HG03095 (cell line): ENCODE measurements at regions not wholly inside any gene's neighbourhood (a gene's known extent, or its start where the extent isn't known, plus 50 kb on each side); places are given as distances from the start of the nearest gene placed in this dataset.

Experiments
- ATAC-seq: cut with Tn5 transposase; IDR thresholded peaks from one replicate; pipeline ENCODE4 v1.9.1; 2021; ENCODE audit warnings: moderate library complexity; ENCODE audit not compliant: unreplicated experiment

DNA sequence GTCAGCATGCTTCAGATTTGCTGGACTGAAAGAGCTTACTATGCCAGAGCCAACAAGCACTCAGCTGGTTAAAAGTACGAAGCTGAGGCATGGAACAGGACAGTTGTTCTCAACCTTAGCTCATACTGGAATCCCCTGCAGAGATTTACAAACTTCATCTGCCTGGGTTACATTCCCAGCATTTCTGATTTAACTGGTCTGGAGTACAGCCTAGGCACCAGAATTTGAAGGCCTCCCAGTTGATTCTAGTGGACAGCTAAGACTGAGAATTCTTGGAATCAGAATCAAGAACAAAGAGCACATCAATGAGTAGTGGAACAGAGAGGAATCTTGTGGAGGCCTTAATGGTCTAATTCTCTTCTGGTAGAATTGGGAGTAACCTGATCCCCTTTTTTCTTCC lies 298.2 kb upstream of the NXPH2 start:
- no peak for ATAC-seq

DNA sequence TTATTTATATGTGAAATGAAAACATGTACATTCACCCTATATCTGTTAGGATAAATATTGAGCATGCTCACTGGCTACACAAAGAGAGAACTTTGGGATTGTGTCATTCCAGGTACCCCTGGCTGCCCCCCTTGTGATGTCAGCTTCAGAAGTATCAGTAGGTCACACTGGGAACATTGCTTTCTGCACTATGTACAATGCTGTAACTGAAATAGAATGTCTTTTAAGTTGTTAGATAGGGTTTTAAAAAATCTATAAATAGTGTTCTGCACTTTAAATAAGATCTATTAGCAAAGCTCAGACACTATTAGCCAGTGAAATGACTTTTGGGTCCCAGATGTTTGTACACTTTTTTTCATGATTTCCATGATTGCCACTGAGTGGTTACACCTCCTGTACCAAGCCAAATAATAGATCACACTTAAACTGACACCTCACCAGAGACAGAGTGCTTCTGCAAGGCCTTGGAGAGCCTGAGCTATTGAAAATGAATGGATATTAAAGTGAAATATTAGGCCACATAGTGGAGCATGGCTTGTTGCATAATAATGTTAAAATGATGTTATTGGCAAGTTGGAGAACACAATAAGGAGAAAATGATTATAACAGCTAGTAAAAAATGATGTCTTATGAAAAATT lies 297.0 kb upstream of the NXPH2 start:
- no peak for ATAC-seq

DNA sequence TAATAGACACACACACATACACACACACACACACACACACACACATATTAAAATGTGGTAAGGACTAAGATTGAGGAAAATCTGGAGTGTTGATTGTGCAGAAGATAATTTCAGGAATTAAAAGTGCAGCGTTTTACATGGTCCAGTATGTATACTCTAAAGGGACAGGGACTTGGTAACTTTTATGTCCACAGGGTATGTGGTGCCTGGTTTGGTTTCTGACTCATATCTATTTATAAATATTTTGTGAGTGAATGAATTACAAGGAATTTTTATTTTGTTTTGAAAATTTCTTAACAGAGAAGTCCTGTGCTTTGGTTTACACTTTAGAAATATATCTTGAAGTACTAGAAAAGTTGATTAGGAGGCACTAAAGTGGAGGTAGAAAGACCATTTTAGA lies 287.7 kb upstream of the NXPH2 start:
- no peak for ATAC-seq

DNA sequence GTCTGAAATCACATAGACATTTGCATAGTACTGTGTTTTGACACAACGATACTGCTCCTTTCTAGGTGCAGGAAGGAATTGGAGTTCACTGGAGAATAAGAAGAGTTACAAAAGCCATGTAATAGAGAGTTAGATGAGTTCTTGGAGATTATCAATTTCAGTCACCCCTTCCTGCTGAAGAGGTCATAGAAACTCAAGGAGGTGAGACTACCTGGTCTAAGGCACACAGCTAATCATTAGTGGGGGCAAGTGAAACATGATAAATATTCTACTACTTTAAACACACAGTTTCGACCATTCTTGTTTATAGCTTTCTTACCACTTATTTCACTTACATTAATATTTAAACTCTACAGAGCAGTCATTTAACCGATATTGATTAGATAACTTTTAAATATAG lies 286.9 kb upstream of the NXPH2 start:
- ATAC-seq = no peak

DNA sequence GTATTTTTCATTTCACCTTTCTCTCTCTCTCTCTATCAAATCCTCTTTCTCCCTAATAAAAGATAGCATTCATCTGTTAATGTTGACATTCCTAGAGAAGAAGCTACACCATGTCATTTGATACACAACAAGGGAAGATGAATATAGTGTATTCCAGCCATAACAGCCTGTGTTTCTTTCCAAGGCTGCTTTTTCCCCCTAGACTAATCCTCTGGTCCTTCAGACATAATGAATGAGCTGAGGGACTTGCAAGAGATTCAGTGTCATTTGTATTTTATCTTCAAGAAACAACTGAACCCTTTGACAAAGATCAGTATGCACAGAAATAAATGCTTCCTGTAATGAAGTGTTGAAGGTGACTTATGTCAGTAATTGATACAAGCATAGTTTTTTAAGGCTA lies 284.0 kb upstream of the NXPH2 start:
- no peak for ATAC-seq

DNA sequence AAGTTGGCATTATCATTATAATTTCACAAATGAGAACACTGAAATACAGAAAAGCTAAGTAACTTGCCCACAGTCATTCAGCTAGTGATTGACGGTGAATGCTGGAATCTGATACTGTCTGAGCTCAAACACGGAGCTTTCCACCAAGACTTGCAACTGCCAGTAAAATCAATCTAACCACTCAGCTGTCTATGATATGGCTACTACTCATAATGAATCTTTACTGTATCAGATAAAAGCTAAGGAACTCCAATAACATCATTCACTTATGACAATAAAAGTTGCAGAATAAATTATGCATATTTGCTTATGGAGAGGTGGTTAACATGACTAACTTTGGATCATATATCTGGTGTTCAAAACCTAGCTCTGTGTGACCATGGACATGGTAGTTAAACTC lies 279.4 kb upstream of the NXPH2 start:
- no peak for ATAC-seq

DNA sequence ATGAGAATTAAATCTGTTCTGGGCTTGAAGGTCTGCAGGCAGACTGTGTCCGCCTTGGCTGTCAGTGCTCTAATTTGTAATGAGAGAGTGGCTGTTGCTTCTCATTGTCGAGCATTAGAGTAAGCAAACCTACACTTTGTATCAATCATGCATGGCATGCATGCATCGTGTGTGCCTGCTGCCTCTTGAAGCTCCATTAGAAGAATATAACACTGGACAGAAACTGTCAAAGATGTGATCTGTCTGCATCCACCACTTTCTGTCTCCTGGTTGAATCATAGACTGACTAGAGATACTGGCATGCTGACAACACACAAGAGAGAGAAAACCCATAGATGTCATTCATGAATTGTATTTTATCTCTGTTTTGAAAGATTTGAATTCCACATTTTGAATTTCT lies 275.0 kb upstream of the NXPH2 start:
- ATAC-seq = no peak

DNA sequence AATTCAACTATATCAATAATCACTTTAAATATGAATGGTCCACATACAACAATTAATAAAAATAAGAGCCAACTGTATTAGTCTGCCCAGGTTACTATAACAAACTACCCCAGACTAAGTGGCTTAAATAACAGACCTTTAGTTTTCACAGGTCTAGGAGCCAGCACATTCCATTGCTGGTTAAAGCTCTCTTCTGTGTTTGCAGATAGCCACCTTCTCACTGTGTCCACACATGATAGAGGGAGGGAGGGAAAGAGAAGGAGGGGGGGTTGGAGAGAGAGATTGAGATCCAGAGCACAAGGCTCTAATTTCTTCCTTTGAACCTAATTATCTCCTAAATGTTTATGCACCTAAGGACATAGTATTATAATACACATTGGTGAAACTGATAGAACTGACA lies 267.8 kb upstream of the NXPH2 start:
- no peak for ATAC-seq

DNA sequence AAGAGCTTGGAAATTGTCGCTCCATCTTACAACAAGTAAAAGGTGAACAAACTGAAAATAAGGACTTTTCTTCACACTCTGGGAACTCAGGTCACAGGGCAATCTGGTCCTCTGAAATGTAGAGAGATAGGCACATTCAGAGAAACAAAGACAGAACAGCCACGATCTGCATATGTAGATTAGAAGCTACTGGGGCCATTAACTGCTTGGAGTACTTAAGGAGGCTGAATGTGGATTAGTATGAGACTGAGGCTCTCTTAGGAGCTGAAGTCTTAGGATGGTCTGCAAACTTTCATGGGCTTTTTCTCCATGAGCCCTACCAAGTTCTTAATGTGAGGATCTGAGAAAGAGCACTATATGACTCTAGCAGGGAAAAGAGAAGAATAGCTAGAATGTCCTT lies 265.3 kb upstream of the NXPH2 start:
- no peak for ATAC-seq

DNA sequence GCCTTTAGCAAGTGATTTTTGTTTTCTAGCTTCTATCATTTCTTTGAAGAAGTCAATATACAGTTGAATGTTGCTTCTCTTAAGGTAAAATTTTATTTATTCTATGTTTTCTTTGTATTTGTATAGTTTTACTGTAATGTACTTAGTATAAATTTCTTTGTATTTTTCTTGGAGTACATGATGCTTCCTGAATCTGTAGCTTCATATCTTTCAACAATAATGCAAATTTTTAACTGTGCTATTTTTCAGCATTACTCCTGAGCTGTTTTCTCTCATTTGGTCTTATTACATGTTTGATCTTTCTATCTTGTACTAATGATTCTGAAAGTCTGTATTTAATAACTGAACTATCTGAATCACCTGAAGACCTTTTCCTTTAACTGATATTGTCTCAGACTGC lies 253.9 kb upstream of the NXPH2 start:
- no peak for ATAC-seq

DNA sequence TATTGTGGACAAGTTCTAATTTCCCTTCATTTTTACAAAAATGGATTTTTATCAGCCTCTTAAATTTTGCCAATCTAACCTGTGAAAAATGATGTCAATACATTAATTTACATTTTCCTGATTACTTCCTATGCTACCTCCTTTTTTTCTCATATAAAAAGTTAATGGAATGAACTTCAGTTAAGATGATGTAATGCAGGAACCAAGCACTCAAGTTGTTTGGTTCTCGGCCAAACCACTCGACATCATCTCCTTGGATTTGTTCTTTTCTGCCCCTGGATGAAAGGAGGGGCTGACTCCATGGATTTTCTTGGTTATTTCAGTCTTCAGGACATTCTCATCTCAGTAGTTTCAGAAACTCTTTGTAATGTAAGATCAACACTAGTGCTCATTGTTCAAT lies 253.1 kb upstream of the NXPH2 start:
- no peak for ATAC-seq

DNA sequence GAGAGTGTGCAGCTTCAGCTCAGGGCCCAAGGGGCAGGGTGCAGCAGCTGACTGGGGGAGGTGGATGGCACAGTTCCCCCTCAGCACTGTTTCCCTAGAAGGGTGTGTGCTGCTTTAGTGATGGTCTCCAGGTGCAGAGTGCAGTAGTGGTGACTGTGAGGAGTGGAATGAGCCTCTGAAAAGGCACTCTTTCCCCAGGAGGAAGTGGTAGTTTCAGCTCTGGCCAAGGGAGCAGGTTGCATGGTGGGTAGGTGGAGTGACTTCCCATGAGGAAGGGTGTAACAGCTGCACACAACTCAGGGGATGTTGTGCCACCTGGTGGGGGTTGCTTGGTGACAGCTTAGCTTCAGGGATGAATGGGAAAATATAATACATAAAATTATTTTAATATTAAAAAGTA lies 251.5 kb upstream of the NXPH2 start:
- peak; percentile 45 for ATAC-seq

DNA sequence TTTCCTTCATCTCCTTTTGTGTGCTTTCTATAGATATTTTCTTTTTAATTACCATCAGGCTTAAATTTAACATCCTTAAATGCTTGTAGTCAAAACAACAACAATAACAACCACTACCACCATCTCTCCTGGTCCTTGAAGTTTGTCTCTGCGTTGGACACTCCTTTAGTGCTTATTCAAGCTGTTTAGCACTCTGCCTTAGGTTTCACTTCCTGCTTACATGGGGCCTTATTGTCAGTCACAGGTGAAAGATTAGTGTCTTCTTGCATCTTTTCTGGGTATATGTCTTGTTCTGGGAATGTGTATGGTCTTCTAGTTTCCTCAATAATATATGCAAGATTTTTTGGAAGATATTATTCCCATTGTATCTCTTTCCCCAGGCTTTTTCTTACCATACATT lies 240.1 kb upstream of the NXPH2 start:
- ATAC-seq = no peak

DNA sequence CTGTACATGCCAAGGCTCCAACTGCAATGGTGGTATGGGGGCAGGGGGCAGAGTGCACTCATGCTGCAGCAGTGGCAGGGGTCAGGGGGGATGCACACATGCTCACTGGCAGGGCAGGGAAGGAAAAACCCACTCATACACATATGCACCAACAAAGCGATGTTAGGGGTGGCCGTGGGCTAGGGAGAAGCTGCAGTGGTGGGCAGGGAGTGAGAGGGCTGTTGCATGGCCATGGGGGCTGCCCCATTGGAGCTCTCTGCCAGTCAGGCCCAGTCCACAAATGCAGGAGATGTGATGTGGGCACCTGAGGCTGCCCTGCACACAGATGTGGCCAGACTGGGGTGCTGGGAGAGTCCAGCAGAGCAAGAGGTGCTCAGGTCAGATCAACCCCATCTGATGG lies 238.1 kb upstream of the NXPH2 start:
- no peak for ATAC-seq

DNA sequence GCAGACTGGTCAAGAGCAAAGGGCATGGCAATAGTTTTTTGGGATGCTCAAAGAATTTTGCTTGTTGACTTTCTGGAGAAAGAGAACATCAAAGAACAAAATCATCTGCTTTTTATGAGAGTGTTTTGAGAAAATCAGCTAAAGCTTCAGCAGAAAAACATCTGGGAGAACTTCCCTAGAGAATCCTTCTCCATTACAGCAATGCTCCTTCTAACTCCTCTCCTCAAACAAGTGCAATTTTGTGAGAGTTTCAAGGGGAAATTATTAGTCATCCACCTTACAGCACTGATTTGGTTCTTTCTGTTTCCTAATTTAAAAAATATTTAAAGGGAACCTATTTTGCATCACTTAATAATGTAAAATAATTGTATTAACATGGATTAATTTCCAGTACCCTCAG lies 226.9 kb upstream of the NXPH2 start:
- no peak for ATAC-seq

DNA sequence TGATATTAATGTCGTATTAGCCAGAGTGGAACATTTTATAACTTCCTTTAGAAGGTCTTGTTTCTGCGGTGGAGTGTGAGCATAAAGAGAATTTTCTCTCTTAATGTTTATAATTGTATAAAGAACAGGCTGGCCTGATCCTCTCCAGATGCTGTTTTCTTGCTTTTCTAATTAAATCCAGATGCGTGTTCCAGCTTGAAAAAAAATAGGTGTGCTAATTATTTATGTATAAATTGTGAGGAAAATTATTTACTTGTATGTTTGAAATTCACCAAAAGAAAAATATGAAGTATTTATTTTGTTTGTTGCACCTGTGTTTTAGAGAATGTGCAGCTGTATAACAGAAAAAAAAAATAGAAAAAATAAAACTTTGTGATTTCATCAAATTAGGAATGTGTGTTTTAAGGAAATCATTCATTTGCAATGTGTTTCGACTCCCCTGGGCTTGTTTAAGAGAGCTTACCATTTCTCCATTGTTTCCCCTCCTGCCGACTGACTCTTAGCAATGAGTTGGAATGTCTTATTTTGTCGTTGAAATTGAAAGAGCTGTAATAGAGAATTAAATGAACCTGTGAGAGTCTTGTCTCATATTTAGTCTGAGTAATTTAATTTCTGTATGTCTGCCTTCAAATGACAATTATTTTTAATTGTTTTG lies 220.1 kb upstream of the NXPH2 start:
- no peak for ATAC-seq

DNA sequence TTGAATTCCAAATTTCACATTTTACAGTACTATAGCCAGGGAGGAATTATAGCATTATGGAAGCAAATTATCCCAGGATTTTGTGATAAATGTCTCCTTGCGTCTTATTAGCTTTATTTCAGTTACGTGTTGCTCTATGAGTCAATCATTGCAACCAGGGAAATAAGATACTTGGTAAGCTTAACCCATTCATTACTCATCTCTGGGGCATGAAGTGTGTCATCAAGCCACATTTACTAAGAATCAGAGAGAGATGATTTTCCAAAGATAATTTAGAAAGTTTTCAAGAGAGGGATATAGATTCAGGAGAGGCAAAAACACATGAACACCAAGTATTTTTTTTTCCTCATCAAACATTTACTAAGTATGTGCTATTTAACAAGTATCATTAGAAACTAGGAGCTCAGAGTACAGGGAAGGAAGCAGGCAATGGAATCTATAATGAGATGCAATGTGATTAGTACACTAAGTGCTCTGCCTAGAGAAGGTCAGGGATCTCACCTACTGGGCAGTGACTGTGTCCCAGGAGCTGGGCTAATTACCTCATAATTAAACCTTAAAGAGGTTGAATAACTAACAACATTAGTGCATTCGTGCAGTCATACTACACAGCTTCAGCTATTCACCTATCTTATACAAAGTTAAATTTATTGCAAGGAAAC lies 217.8 kb upstream of the NXPH2 start:
- ATAC-seq = no peak

DNA sequence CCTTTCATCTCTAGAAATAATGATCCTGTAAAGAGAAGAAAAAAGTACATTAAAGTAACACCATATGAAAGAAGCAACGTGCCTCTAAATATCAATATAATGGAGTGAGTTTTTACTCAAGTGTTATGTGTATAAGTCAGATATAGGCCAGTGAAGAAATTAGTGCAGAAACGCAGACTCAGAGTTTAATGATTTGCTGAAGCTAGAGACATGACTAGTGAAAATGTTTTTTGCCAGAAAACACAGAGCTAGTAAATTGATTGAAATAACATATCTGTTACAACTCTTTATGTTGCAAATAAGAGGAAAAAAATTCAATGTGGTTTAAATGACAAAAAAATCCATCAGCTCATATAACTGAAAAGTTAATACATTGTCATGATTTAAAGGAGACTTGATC lies 217.2 kb upstream of the NXPH2 start:
- no peak for ATAC-seq

DNA sequence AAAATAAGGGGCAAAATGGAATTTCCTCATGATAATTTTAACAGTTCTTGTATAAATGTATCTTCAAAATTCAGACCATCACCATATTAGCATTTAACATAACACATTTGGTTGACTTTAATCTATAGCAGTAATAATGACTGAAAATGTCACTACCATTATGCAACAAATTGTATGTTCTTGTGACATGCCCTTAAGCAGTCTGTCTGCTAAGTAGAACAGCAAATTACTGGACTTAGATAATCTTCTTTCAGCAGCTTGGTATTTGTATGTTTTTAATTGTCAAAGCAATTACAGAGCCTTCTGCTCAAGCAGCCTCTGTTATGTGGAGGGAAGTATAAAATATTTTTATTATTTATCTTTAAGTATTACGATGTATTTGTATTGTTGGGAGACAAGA lies 214.3 kb upstream of the NXPH2 start:
- ATAC-seq = no peak

DNA sequence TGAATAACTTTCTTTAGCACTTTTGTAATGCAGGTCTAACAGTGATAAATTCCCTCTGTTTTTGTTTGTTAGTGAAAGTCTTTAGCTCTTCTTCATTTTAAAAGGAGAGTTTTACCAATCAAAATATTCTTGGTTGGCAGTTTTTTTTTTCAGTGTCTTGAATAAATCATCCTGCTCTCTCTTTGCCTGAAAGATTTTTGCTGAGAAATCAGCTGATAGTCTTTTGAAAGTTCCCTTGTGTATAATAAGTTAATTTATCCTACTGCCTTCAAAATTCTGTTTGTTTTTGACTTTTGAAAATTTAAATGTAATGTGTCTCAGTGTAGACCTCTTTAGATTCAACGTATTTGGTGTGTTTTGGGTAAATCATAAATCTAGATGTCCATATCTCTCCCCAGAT lies 205.7 kb upstream of the NXPH2 start:
- ATAC-seq = no peak

DNA sequence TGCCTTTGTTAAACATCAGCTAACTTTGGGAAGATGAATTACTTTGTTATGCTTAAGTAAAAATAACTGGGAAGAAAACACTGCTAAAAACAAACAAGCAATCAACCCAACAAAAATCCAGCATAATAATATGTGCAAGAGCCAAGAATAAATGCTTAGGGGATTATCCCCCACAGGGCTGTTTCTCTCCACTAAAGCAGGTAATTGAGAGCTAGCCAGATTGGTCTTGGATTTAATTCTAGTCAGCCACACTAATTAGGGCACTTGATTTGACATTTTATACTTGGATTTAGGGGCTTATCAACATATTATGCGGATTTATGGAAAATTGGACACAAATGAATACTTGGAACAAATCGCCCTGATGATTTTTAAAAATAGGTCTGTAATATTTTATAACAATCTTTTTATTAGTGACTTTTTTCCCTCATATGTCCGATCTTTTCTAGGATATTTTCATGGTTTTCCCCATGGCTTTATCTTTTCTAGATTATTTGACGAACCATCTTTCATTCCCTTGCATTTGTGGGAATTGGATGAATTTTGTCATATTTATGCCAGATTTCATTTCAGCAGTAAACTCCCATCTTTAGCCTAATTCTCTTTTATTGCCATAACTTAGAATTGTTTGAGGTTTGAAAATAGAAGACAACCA lies 199.1 kb upstream of the NXPH2 start:
- no peak for ATAC-seq

DNA sequence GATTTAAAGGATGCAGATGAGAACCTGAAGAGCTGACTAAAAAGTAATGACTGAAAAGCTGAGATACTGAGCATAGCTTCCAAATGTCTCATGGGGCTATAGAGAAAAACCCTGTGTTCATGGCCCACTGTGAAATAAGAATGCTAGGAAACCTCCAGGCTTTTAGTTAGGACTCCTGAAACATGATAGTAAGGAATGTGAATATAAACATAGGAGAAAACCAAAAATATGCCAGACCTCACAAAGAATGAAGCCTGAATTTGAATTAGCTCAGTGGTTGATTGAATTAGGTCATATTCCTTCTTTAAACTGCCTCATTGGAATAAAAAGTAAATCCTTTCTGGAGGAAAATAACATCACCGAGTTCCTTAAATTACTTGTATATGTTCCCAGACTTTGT lies 194.5 kb upstream of the NXPH2 start:
- no peak for ATAC-seq
